Psoas muscle (tissue), 7 donors: ENCODE measurements at regions not wholly inside any gene's neighbourhood (a gene's known extent, or its start where the extent isn't known, plus 50 kb on each side); places are given as distances from the start of the nearest gene placed in this dataset.

Experiments used
- ATAC-seq, 4 donors: fragments of 200-7000 bp; cut with Tn5 transposase; one replicate each; pipeline ENCODE4 v1.9.1; 2020; ENCODE audit warnings: moderate library complexity in 3 of 4, mild to moderate bottlenecking in 2 of 4
- DNase-seq, 2 donors: peaks; one replicate each; pipeline ENCODE4 v3.0.0-alpha.2; 2020
- H3K27ac ChIP-seq: fragments of 200-600 bp; one replicate; pipeline ENCODE4 v1.8.0; 2022
- H3K27me3 ChIP-seq, 3 donors: fragments of 200-600 bp in 1 of 3; one replicate each; pipeline versions ENCODE4 v1.6.1 to v1.8.0; 2013 to 2022; ENCODE audit warnings: low read length in 2 of 3, mild to moderate bottlenecking in 2 of 3, moderate library complexity in 1 of 3; ENCODE audit not compliant: insufficient read depth in 3 of 3
- H3K36me3 ChIP-seq, 2 donors: fragments of 200-600 bp in 1 of 2; one replicate each; pipeline versions ENCODE4 v1.6.1 to v1.8.0; 2013 to 2022; ENCODE audit warnings: low read depth in 1 of 2, mild to moderate bottlenecking in 1 of 2, moderate library complexity in 1 of 2; ENCODE audit not compliant: insufficient read depth in 1 of 2
- H3K4me1 ChIP-seq: fragments of 200-600 bp; one replicate; pipeline ENCODE4 v1.8.0; 2022
- H3K4me3 ChIP-seq: fragments of 200-600 bp; one replicate; pipeline ENCODE4 v1.8.0; 2022; ENCODE audit warnings: mild to moderate bottlenecking
- H3K9me3 ChIP-seq: fragments of 200-600 bp; one replicate; pipeline ENCODE4 v1.8.0; 2022
- CTCF ChIP-seq: fragments of 200-600 bp; IDR thresholded peaks from one replicate; pipeline ENCODE4 v1.8.0; 2022; ENCODE audit warnings: antibody characterized with exemption
- WGBS, 3 donors: extraction: QIAGEN DNeasy Blood & Tissue Kit; methylation state at CpG; one replicate each; pipeline versions ENCODE4 v1.1.6 to v1.1.7; 2013; 5-methylcytosine and 5-hydroxymethylcytosine counted together
- intact Hi-C, 2 donors: fragments of 100-400 bp; cut with DNase I; formaldehyde crosslinking; loops; one replicate each; pipeline versions ENCODE4 v1.11.0 to v1.14.2; 2022
- donor health status: healthy with polysubstance abuse.
- donor health status: DM: no; HTN: no; CAD: no; lungs with moderate emphysema.
- donor health status: Bipolar disorder and iron deficiency.
- donor health status: healthy.
- donor health status: DM: yes; HTN: yes; CAD: no.
- donor health status: DM: no; HTN: no; CAD: no.
- donor health status: DM: yes; HTN: yes; CAD: no.

GRCh38 chr12:20257311-20257710 is 111.0 kb upstream of the PDE3A start:
- Histone ChIP-seq H3K27ac (no peak overlapping the region), H3K9me3 (no peaks in the 10 kb centered on the region), H3K4me3 (no peak overlapping the region), H3K27me3 (no peaks in the 10 kb centered on the region), H3K36me3 (no peaks in the 10 kb centered on the region), H3K4me1 (no peaks in the 10 kb centered on the region)
- DNase-seq (no peak), ATAC-seq (no peak)
- no peak for TF ChIP-seq CTCF
- intact Hi-C loops, result no loop called here

- intact Hi-C loops, result no loop called here
- no peak for TF ChIP-seq CTCF
- H3K4me3 ChIP-seq, result no peak overlapping the region
- ATAC-seq (no peak), DNase-seq (no peak)
- H3K36me3 ChIP-seq, result no peaks in the 10 kb centered on the region
- H3K27ac ChIP-seq, result no peak overlapping the region
- H3K4me1 ChIP-seq, result no peaks in the 10 kb centered on the region
- no peaks in the 10 kb centered on the region for H3K27me3 ChIP-seq
- no peaks in the 10 kb centered on the region for H3K9me3 ChIP-seq
- 88 to 92% (median 91%) methylated on average over 2 of the region's 2 CpGs for WGBS, 3 donors
Measured at GRCh38 chr12:20259786-20260185, 108.6 kb upstream of the PDE3A start.

- Histone ChIP-seq H3K27ac (no peak overlapping the region), H3K4me3 (no peak overlapping the region), H3K36me3 (no peaks in the 10 kb centered on the region), H3K9me3 (no peaks in the 10 kb centered on the region), H3K4me1 (no peaks in the 10 kb centered on the region), H3K27me3 (no peaks in the 10 kb centered on the region)
- DNase-seq (no peak), ATAC-seq (no peak)
- 65 to 71% (median 69%) methylated on average over 4 of the region's 4 CpGs for WGBS, 3 donors
- intact Hi-C loops, result no loop called here
- TF ChIP-seq CTCF, result no peak
Measured at GRCh38 chr12:20260851-20261250, 107.5 kb upstream of the PDE3A start.

- no peaks in the 10 kb centered on the region for H3K9me3 ChIP-seq
- no peak for ATAC-seq
- no peaks in the 10 kb centered on the region for H3K27me3 ChIP-seq
- no peak overlapping the region for H3K27ac ChIP-seq
- WGBS, 3 donors, result 63 to 78% (median 66%) methylated on average over 2 of the region's 2 CpGs
- H3K4me3 ChIP-seq, result no peak overlapping the region
- intact Hi-C loops, result no loop called here
- H3K4me1 ChIP-seq, result no peaks in the 10 kb centered on the region
- DNase-seq, result no peak
- TF ChIP-seq CTCF, result no peak
- no peaks in the 10 kb centered on the region for H3K36me3 ChIP-seq
Measured at GRCh38 chr12:20262119-20262518, 106.2 kb upstream of the PDE3A start.

- intact Hi-C loops, result no loop called here
- Histone ChIP-seq H3K27ac (no peak overlapping the region), H3K4me1 (no peaks in the 10 kb centered on the region), H3K36me3 (no peaks in the 10 kb centered on the region), H3K9me3 (no peaks in the 10 kb centered on the region), H3K27me3 (no peaks in the 10 kb centered on the region), H3K4me3 (no peak overlapping the region)
- WGBS, 3 donors, result 95 to 98% (median 97%) methylated on average over 2 of the region's 2 CpGs
- ATAC-seq (no peak), DNase-seq (no peak)
- TF ChIP-seq CTCF, result no peak
Measured at GRCh38 chr12:20264026-20264425, 104.3 kb upstream of the PDE3A start.
